ENCODE measurements at regions not wholly inside any gene's neighbourhood (a gene's known extent, or its start where the extent isn't known, plus 50 kb on each side); places are given as distances from the start of the nearest gene placed in this dataset.

DNA sequence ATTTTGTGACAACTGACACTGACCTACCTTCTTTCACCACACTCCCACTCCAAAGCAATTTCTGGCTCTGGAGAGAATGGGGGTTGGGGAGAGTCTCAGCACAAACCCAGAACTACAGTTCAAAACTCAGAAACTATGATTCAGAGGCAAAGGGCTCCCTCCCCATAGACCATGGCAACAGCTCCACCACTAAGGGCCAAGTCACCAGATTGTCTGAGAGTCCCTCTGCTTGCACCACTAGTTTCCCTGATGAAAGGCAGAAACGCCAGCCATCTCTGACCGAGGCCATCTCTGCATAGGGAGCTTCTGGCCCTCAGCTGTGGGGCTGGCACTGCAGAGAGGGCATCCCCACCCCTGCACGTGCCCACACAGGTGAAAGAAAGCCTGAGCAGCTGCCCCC lies 112.4 kb upstream of the VSTM2B start:
- TF ChIP-seq EZH2 (IDR thresholded peaks at IDR 0.05; ENCODE audit: insufficient read depth, poor library complexity, severe bottlenecking) (no peak), EZH2phosphoT487 (IDR thresholded peaks at IDR 0.05; ENCODE audit: insufficient read depth, low read depth) (no peak)
